ENCODE measurements at regions not wholly inside any gene's neighbourhood (a gene's known extent, or its start where the extent isn't known, plus 50 kb on each side); places are given as distances from the start of the nearest gene placed in this dataset.

GRCh38 chr5:143557061-143557818 lies 153.8 kb upstream of the NR3C1 start:
- in situ Hi-C loops (cut with MboI; ENCODE audit: low pct_unique_long_range_greater_than_20kb, low sequenced_read_pairs), result no loop called here
- DNase-seq, result no peak

- in situ Hi-C loops (cut with MboI; ENCODE audit: low pct_unique_long_range_greater_than_20kb, low sequenced_read_pairs), result no loop called here
- DNase-seq, result no peak
These were observed 151.5 kb upstream of the NR3C1 start for GRCh38 chr5:143554918-143555477.

- in situ Hi-C loops (cut with MboI; ENCODE audit: low pct_unique_long_range_greater_than_20kb, low sequenced_read_pairs), result no loop called here
- no peak for DNase-seq
These were observed 150.8 kb upstream of the NR3C1 start for GRCh38 chr5:143554187-143554717.

- DNase-seq, result no peak
- in situ Hi-C loops (cut with MboI; ENCODE audit: low pct_unique_long_range_greater_than_20kb, low sequenced_read_pairs), result no loop called here
These were observed 149.2 kb upstream of the NR3C1 start for GRCh38 chr5:143552680-143553079.

GRCh38 chr5:143551820-143552251 lies 148.3 kb upstream of the NR3C1 start:
- in situ Hi-C loops (cut with MboI; ENCODE audit: low pct_unique_long_range_greater_than_20kb, low sequenced_read_pairs), result no loop called here

GRCh38 chr5:143550986-143551630 lies 147.6 kb upstream of the NR3C1 start:
- in situ Hi-C loops (cut with MboI; ENCODE audit: low pct_unique_long_range_greater_than_20kb, low sequenced_read_pairs), result no loop called here
- DNase-seq, result no peak

More at GRCh38 chr5:143551820-143552251, 148.3 kb upstream of the NR3C1 start:
- DNase-seq, result no peak

- no peak for DNase-seq
- in situ Hi-C loops (cut with MboI; ENCODE audit: low pct_unique_long_range_greater_than_20kb, low sequenced_read_pairs), result no loop called here
These were observed 143.9 kb upstream of the NR3C1 start for GRCh38 chr5:143547342-143547741.

- in situ Hi-C loops (cut with MboI; ENCODE audit: low pct_unique_long_range_greater_than_20kb, low sequenced_read_pairs), result no loop called here
These were observed 142.9 kb upstream of the NR3C1 start for GRCh38 chr5:143546394-143546793.

GRCh38 chr5:143544606-143545005 lies 141.1 kb upstream of the NR3C1 start:
- no peak for DNase-seq
- in situ Hi-C loops (cut with MboI; ENCODE audit: low pct_unique_long_range_greater_than_20kb, low sequenced_read_pairs), result no loop called here

More at GRCh38 chr5:143546394-143546793, 142.9 kb upstream of the NR3C1 start:
- no peak for DNase-seq

- DNase-seq, result no peak
- in situ Hi-C loops (cut with MboI; ENCODE audit: low pct_unique_long_range_greater_than_20kb, low sequenced_read_pairs), result no loop called here
These were observed 140.1 kb upstream of the NR3C1 start for GRCh38 chr5:143543358-143544255.

- DNase-seq, result no peak
- in situ Hi-C loops (cut with MboI; ENCODE audit: low pct_unique_long_range_greater_than_20kb, low sequenced_read_pairs), result no loop called here
These were observed 139.3 kb upstream of the NR3C1 start for GRCh38 chr5:143542798-143543144.

GRCh38 chr5:143541943-143542797 lies 138.7 kb upstream of the NR3C1 start:
- in situ Hi-C loops (cut with MboI; ENCODE audit: low pct_unique_long_range_greater_than_20kb, low sequenced_read_pairs), result no loop called here
- no peak for DNase-seq

GRCh38 chr5:143539742-143540141 lies 136.3 kb upstream of the NR3C1 start:
- DNase-seq, result no peak
- in situ Hi-C loops (cut with MboI; ENCODE audit: low pct_unique_long_range_greater_than_20kb, low sequenced_read_pairs), result no loop called here

GRCh38 chr5:143537056-143537455 lies 133.6 kb upstream of the NR3C1 start:
- in situ Hi-C loops (cut with MboI; ENCODE audit: low pct_unique_long_range_greater_than_20kb, low sequenced_read_pairs), result no loop called here
- DNase-seq, result no peak

- no peak for DNase-seq
- in situ Hi-C loops (cut with MboI; ENCODE audit: low pct_unique_long_range_greater_than_20kb, low sequenced_read_pairs), result no loop called here
These were observed 132.9 kb upstream of the NR3C1 start for GRCh38 chr5:143536364-143536763.

GRCh38 chr5:143534761-143535154 lies 131.3 kb upstream of the NR3C1 start:
- DNase-seq, result no peak
- in situ Hi-C loops (cut with MboI; ENCODE audit: low pct_unique_long_range_greater_than_20kb, low sequenced_read_pairs), result no loop called here

- DNase-seq, result no peak
- in situ Hi-C loops (cut with MboI; ENCODE audit: low pct_unique_long_range_greater_than_20kb, low sequenced_read_pairs), result no loop called here
These were observed 130.7 kb upstream of the NR3C1 start for GRCh38 chr5:143533978-143534760.

- in situ Hi-C loops (cut with MboI; ENCODE audit: low pct_unique_long_range_greater_than_20kb, low sequenced_read_pairs), result no loop called here
- no peak for DNase-seq
These were observed 130.0 kb upstream of the NR3C1 start for GRCh38 chr5:143533475-143533874.
